HG03139 (cell line): ENCODE measurements at regions not wholly inside any gene's neighbourhood (a gene's known extent, or its start where the extent isn't known, plus 50 kb on each side); places are given as distances from the start of the nearest gene placed in this dataset.

Experiments used
- ATAC-seq: cut with Tn5 transposase; IDR thresholded peaks from one replicate; pipeline ENCODE4 v1.9.1; 2021; ENCODE audit not compliant: unreplicated experiment

DNA sequence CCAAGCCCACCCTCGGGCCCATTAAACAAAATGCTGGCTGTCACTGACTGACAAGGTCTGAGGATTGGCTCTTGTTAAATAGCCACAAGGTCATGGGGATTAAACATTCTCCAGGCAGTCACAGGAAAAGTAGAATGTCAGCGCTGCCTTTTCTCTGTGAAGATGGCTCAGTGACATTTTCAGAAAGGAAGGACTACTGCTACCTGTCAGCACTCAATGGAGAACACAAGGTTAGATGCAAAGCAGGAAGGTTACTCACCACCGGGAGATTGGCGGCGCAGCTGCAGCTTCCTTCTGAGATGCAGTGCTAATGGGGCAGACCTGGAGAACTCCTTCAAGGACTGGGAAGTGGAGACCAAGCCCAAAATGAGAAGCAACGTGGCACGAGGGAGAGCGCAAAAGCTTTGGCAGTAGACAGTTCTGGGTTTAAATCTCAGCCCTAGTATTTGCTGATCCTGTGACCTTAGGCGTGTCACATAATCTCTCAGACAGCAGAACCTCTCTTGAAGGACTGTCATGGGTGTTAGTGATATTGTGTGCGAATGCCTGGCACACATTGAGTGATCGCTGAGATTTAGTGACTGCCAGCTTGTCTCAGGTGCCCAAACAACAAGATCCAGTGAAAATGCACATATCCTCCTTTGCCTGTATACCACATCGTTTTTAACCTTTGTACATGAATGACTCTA is 213.1 kb upstream of the BOD1L1 start:
- ATAC-seq, result no peak

DNA sequence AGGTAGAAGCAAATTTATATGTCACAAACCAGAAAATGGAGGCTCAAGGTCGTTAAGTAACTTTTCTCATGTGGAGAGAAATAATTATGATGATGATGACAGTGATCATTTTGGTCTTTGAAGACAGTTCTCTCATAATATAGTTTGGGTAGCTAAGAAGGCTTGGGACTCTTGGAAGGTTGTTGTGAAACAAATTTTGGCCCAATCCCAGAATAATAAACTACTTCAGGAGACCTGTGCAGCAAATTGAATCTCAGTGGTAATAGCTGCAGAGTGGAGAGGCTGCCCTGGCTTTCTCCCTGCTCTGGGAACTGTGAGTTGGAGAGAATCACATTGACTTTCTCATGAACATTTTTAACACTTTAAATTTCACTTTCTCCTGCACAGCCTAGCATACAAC is 217.2 kb upstream of the BOD1L1 start:
- no peak for ATAC-seq

DNA sequence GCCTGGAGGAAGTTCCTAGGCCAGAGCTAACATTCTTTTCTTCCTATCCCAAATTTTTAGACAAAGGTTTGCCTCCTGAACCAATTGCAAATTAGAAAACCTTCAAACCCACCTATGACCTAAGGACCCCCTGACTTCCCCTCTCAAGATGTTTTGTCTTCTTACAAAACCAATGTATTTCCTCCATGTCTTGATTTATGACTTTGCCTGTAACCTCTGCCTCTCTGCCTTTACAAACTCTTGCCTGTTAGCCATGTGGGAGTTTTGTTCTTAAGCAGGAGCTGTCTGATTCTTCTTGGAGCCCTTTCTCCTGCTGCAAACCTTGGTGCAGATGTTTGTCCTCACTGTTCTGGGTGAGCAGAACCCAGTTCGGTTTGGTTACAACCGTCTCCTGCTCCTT is 222.3 kb upstream of the BOD1L1 start:
- no peak for ATAC-seq

DNA sequence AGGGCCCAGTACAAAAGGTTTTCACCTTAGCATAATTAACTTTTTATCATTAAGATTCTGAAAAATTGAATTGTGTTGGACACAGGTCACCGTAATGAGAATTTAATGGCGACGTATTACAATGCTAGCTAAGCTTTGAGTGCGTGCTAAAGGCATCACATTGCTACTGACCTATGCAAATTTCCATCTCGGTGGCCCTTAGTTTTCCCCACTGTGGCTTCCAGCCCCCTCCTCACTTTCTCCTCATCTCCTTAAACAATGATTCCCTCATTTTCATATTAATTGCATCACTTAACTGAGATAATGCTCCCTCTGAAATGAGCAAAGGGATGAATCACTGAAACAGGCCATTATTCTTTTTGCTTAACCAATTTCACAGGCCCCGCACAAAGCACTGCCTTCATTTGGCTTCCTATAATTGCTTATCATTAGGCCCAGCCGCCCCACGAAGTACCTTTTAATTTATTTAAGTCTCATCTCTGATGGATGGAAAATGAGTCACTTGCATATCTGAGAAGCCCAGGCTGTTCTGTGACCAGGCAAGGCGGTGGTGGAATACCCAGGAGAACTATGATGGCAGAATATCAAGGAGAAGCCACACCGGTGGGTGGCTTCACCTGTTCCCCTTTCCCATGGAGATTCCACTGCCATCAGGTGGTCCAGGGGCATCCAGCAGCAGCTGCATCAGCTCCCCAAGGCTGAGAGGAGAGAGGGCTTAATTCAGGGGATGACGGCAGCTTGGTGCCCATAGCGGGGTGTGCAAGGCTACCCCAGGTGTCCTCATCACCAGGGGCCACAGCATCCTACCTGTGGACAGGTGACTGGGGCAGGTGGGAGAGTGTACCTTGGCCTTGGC is 223.8 kb upstream of the BOD1L1 start:
- no peak for ATAC-seq

DNA sequence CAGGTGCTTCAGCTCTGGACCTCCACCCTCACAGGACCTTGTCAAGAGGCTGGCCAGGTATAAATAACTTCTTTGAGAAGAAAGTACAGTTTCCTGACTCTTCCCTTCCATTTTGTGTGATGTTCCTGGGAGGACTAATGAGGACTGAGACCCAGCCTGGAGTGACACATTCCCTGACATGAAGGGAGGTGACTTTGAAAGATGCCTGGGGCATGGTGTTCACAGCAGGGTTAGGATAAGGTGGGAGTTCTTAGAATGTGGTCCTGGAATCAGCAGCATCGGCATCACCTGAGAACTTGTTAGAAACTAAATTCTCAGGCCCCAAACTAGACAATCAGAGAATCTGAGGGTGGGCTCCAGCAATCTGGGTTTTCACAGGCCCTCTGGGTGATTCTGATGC is 224.9 kb upstream of the BOD1L1 start:
- ATAC-seq, result no peak

DNA sequence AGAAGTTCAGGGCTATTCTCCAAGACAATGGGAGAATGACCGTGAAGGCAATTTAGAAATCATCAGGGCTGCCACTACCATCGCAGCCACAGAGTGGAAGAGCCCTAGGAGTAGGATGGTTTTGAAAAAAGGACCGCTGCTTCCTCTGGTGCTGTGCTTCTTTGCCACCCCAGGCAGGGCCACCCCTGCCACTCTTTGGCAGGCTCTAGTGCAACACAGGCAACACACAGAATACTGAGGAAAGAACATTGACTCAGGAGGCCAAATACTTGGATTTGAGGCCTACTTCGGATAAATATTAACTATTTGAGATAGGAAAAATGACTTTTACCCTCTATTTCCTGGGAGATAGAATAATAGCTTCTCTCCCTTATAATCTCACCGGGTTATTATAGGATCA is 228.9 kb upstream of the BOD1L1 start:
- ATAC-seq, result no peak

DNA sequence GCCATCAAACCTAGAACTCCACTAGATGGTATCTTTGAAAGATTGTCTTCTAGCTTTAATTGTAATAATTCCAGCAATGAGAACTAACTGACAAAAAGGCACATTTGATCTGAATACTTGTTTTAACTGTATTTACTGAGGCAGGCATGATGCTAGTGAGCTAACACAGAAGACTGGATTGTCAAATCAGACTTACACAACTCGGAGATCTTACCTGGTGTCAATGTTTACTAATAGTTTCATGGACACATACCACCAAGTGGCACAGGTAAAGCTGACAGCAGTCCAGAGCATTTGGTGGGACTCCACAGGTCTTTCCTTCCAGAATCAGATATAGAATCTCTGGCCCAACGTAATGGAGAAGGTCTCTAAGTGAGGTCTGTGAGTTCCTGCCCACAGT is 229.9 kb upstream of the BOD1L1 start:
- no peak for ATAC-seq

DNA sequence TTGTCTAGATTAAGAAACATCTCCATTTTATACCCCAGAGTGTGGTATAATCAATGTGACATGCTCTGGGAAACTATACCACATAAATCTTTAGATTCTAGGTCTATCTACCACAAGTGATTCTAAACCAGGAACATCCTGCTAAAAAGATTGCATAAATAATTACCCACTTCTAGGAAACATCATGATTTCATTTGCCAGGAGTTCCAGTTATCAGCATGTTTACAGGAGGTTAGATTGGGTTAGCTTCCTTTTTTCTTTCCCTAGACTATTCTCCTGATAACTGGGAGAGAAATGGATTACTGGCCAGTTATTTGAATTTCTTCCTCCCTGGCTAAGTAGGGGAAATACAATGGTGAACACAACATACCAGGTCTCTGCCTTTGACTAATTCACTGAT is 230.3 kb upstream of the BOD1L1 start:
- no peak for ATAC-seq

DNA sequence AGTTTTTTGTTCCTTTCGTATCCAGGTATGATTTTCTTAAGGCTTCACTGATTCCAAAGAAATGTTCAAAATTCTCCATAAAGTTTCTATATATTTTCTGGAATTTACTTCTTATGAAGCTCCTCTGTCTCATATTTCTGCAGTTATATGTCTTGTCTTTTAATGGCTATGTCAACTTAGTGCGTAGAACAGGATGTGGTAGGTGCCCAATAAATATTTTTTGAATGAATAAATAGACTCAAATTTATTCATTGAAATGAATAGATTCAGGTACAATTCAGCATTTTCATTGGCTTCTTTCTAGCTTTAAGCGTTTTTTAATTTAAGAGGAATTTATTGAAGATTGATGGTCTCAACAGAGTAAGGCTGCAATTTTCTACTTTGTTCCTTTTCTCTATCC is 231.9 kb upstream of the BOD1L1 start:
- ATAC-seq, result no peak

DNA sequence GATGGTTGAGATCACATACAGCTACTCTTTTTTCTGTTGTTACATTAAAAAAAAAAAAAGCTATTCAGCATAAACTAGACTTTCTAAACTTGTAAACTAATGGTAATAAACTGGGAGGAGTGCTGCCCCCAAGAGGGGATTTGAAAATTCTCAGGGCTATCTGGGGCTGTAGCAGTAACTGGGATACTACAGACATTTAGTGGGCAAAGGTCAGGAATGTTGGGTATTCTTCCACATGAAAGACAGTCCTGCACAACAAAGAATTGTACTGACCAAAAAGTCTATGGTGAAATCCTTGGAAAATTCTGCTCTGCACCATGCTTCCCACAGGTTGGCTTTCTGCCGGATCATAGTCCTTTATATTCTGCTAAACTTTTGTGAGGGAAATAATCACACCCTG is 232.6 kb upstream of the BOD1L1 start:
- no peak for ATAC-seq

DNA sequence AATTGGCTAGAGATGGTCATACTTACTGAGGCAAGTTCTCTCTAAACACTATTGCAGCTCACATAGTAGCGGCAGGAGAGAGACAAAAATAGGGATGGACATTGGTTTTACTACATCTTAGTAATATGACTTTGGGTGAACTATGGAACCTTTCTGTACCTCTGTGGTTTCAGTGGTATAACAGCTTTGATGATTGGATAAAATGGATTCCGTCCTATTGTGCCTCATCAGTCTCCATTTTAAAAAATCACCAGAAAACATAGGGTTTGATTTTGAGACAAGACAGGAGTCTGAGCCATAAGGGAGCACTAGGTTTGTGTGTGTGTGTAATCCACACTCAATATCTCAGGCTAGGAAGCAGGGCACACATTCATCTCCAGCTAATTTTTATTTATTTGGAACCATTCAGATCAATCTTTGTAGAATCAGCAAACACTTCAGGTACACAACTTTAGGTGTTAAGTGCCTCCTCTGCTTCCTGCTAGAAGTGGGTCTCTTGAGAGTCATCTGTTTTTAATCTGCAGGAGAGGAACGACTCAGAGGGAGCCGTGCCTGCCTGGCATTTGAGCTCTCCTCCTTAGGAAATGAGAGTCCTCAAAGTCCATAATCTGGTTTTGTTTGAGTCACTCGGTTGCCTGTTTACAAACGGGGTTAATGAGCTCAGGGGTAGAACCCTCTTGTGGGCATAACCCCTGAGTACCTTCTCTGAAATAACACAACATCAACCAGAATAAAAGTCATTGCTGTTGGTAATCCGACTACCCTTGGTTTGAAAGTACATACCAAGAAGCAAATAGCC is 238.5 kb upstream of the BOD1L1 start:
- no peak for ATAC-seq

DNA sequence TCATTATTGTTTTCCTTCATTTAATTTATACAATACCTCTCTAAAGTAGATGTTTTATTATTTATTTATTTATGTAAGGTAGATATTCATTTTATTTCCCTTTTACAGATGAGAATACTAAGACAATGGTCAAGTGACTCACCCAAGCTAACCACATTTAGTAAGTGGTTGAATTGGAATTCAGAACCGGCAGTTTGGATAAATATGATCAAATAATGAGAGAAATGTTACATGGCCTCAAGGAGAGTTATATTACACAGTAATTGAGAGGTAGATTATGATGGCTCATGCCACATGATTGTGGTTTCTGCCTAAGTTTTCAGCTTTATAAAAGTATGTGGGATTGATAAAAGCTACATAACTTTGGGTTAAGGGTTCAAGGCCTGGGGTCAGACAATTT is 239.4 kb upstream of the BOD1L1 start:
- ATAC-seq, result no peak

DNA sequence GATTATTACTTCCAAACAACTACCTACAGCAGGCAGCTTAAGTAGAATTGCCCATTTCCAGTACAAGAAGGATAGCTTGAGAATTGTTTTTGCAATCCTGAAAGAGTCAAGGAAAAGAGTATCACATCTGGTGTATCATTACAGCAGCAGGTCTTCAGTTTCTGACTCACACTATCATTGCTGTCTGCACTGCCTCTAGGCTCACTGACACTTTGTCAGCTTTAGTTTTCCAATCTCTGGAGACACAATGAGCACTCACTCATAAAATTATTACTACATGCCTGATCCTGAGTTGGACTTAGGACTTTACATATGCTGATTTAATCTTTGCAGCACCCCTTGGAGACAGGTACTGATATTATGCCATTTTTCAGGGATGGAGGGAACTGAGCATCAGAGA is 244.6 kb upstream of the BOD1L1 start:
- ATAC-seq, result no peak

DNA sequence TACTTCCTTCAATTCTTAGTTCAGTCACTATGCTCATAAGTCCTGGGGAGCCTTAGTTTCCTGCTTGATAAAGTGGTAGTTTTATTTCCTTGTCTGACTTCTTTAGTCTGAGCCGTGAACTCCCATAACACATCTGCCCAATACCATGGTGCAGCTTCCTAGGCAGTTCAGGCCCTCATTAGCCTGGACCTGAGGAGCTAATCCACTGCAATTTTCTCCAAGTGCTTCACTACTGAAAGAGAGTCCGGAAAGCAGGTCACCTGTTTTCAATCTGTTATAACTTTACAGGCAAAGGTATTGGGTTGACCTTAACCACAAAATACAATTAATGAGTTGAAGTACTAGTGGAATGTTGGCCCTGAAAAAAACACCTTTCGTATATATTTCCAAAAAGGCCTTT is 245.4 kb upstream of the BOD1L1 start:
- ATAC-seq, result no peak

DNA sequence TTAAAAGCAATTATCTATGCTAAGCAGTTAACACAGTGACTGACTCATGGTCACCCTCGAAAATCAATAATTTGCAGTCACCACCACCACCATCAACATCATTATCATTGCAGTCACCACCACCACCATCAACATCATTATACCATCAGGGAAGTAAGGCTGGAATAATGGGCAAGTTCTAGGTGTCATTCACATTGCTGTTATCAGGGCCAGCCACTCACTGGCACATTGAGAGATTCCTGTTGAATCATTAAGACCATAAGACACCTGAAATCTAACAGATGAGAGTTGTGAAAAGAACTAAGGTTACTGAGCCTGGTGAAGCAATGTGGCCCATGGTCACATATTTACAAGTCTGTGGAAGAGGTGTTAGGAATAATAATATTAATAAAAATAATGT is 247.7 kb upstream of the BOD1L1 start:
- ATAC-seq, result no peak

DNA sequence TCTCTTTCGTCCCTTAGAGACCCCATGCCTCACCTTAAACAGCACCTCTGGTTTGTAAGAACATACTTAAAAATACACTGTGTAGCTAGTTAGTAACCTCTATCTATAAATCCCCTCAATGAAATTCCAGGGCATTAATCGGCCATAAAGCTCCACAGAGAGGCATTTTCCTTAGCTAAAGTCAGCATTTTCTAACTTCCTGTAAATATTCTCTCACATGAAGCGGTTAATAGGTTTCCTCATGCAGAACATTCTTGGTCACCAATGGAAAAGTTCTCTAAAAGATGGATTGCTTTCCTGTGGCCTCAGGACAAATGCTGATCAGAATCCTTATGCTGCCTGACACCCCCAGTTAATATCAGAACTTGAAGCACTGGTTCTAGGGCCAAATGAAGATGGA is 248.6 kb upstream of the BOD1L1 start:
- no peak for ATAC-seq

DNA sequence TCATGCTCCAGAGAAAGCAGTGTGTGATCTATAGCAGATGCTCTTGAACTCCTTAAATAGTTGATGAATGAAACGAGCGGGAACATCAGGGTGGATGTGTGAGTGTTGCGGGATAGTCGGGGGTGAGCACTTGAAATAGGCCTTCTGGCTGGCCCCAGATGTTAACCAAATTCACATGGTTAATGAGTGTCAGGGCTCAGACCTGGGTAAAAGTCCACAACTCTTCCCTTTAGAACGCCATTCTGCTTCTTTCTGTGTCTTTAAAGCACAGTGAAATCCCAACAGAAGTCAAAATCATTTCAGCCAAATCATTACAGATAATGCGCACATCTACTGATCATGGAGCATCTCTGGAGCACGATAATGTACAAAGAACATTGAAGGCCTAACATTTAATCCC is 249.4 kb upstream of the BOD1L1 start:
- ATAC-seq, result no peak

DNA sequence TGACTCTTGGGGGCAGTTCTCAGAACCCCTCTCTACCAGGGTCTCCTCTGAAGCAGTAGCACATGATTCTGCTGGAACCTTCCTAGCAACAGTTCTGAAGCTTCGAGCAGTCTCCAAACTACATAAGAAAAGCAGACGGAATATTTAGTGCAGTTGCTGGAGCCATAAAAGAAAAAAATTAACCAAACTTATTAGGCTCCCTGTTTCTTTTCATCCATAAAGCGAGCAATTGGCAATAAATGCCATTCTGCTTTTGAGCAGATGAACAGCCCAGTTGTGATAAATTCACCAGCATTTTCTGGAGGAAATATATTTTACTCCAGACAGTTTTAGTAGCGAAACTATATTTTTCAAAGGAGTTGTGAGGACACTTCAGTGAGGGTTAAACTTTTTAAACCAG is 250.1 kb upstream of the BOD1L1 start:
- ATAC-seq, result no peak

DNA sequence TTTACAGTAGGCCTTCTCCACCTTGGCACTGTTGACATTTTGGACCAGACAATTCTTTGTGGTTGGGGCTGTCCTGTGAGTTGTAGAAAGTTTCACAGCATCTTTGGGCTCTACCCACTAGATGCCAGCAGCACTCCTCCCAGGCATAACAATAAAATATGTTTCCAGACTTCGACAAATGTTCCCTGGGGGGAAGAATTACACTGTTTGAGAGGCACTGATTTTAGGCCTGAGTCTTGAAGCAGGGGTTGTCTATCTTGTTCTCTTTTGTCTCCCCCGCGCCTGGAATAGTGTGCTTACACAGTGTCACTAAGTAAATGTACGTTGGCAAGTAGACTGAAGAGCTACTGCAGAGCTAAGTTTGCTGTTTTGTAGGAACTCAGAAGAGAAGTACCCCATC is 254.4 kb upstream of the BOD1L1 start:
- no peak for ATAC-seq

DNA sequence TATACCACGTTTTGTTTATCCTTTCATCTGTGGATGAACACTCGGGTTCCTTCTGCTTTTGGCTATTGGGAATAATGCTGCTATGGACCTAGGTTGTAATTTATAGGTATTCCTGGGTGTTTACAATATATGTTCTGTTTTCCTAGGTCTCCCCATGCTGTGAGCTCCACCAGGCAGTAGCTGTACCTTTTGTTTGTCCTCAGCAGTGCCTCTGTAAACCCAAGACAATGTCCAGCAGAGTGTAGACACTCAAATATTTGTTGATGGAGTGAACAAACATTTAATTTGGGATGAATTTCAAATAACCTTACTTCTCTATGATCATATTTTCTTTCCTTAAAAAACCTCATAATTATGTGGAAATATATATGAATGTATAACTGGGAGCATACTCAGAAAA is 259.5 kb upstream of the BOD1L1 start:
- ATAC-seq, result no peak

DNA sequence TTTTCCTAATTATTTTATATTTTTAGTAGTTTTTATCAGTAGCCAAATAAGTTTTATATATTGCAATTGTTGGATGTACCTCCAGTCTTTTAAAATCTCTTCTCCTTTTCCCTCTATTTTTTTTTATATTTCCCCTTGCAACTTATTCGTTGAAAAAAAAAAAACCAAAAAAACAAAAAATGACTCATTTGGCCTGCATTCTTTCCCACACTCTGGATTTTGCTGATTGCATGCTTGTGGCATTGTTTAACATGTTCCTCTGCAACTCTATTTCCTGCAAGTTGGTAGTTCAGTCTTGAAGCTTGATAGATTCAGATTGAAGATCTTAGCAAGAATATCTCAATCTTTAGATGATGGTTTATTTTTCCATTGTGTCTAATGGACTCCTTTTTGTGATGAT is 260.6 kb upstream of the BOD1L1 start:
- no peak for ATAC-seq

DNA sequence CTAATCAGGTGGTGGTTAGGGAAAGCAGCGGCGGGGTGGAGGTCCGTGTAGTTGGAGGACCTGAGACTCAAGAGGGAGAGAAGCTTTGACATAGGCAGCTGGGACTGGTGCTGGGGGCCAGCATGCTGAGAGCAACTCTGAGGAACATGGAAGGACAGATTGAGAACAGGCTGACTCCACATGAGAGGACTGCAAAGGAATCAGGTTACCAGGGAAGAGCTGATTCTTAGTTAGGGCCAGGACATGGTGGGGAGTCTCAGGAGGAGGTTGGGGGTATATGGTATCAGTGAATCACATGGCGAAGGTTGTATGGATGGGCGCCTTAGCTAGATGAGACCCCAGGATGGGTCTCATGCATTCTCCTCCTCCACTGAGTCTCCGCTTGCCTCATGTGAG is 264.0 kb upstream of the BOD1L1 start:
- ATAC-seq, result no peak
